ENCODE measurements at regions not wholly inside any gene's neighbourhood (a gene's known extent, or its start where the extent isn't known, plus 50 kb on each side); places are given as distances from the start of the nearest gene placed in this dataset.
"Not testable (repeated sequence)": the region's sequence is repeated elsewhere in the genome, so short reads cannot be mapped to it uniquely, and the experiment has no call there.

DNA sequence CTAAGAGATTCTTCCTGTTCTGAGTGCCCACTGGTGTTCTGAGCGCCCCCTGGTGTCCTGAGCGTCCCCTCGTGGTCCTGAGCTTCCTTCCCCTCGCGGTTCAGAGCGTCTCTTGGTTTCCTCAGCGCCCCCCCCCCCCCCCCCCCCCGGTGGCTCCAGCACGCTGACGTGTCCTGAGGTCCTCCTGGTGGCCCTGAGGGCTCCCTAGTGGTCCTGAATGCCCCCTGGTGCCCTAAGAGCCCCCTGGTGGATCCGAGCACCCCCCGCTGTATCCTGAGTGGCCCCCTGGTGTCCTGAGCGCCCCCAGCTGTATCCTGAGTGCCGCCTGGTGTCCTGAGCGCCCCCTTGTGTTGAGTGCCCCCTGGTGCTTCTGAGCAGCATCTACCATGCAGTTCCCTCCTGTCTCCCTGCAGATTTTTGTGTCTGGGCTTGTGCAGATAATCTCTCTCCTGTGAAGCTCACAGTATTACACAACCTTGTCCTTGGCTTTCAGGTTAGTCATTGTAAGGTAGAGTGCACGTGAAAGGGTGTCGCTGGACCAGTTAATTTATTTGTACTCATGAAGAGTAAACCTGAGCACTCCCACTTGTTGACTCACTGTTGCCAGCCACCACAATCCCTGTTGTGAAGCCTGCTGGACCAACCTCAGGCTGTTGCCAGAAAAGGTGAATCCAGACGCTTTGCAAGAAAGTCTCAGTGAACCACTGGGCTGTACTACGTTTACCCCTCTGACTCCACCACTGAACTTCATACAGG, 1168.4 kb downstream of the TMEM121 start:
- ChIA-PET POLR2A (no interaction called here), CTCF (interaction anchor here (0.7 to 1.2 kb wide), 3 partner anchors 33 to 54 kb away, joined by 3 to 9 read pairs (median 6); no protein-coding TSS in a partner anchor)
- Mint-ChIP-seq H3K9me3 (ENCODE audit: unreplicated experiment) (no peaks in the 10 kb centered on the region), H3K36me3 (ENCODE audit: insufficient read depth, unreplicated experiment) (no peaks in the 10 kb centered on the region), H3K27ac (ENCODE audit: unreplicated experiment) (no peak overlapping the region), H3K4me1 (ENCODE audit: low read depth, unreplicated experiment) (no peaks in the 10 kb centered on the region), H3K27me3 (ENCODE audit: insufficient read depth, unreplicated experiment) (no peaks in the 10 kb centered on the region), H3K4me3 (ENCODE audit: unreplicated experiment) (no peak overlapping the region)
- DNase-seq = peak in 1 of 2 experiments; percentile 23
- no peaks in the 10 kb centered on the region for H3K27me3 ChIP-seq (replicated peaks; ENCODE audit: control insufficient read depth, insufficient read depth, low read length)
- BruUV-seq (replicated peaks) = no TSS peak
- no peak overlapping the region for H3K4me3 ChIP-seq (ENCODE audit: low read depth, low read length)
- TF ChIP-seq, protein P1, sequence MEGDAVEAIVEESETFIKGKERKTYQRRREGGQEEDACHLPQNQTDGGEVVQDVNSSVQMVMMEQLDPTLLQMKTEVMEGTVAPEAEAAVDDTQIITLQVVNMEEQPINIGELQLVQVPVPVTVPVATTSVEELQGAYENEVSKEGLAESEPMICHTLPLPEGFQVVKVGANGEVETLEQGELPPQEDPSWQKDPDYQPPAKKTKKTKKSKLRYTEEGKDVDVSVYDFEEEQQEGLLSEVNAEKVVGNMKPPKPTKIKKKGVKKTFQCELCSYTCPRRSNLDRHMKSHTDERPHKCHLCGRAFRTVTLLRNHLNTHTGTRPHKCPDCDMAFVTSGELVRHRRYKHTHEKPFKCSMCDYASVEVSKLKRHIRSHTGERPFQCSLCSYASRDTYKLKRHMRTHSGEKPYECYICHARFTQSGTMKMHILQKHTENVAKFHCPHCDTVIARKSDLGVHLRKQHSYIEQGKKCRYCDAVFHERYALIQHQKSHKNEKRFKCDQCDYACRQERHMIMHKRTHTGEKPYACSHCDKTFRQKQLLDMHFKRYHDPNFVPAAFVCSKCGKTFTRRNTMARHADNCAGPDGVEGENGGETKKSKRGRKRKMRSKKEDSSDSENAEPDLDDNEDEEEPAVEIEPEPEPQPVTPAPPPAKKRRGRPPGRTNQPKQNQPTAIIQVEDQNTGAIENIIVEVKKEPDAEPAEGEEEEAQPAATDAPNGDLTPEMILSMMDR (IDR thresholded peaks at IDR 0.05; ENCODE audit: insufficient read depth in 1 of 2, low read depth in 1 of 2, low read length in 1 of 2, severe bottlenecking in 1 of 2, unreplicated experiment in 1 of 2) = peak; percentile 11 to 20
- no peaks in the 10 kb centered on the region for H3K9me3 ChIP-seq
- intact Hi-C loops (cut with micrococcal nuclease; ENCODE audit: unreplicated experiment) = no loop called here
- no peaks in the 10 kb centered on the region for H3K4me1 ChIP-seq
- no peaks in the 10 kb centered on the region for H3K36me3 ChIP-seq (ENCODE audit: control insufficient read depth, insufficient read depth, low read length)

DNA sequence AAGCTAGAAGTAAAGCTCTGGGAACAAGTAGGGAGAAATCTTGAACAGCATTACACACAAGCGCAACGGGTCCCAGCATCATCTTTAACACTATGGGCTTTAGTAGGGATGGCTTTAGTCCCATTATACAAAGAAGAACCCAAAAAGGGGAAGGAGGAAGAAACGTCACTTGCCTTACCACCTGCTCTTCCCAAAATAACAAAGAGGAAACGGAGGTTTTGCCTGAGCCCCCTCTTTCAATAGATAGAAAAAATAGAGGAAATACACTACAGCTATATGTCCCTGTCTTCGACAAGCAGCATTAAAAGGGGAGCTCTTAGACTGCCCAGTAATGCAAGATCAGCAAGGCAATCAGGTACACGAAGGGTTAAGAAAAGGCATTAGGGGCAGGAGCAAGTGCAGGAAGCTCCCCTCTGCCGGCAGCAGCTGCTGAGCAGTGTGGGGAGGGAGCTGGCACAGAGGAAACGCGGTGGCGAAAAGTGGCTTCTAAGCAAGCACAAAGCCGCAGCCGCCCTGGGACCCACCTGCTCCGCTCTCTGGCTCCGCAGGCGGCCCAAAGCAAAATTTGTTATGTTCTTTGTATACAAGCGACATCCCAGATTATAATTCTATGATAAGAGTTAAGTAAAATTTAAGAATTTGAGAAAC, 1172.4 kb downstream of the TMEM121 start:
- H3K9me3 ChIP-seq; H3K27me3 ChIP-seq (replicated peaks; ENCODE audit: control insufficient read depth, insufficient read depth, low read length); DNase-seq; CTCF ChIA-PET; H3K9me3 Mint-ChIP-seq (ENCODE audit: unreplicated experiment); H3K4me3 ChIP-seq (ENCODE audit: low read depth, low read length); H3K4me1 ChIP-seq; H3K4me1 Mint-ChIP-seq (ENCODE audit: low read depth, unreplicated experiment); BruUV-seq (replicated peaks); intact Hi-C loops (cut with micrococcal nuclease; ENCODE audit: unreplicated experiment); H3K27me3 Mint-ChIP-seq (ENCODE audit: insufficient read depth, unreplicated experiment); POLR2A ChIA-PET; H3K4me3 Mint-ChIP-seq (ENCODE audit: unreplicated experiment); H3K36me3 ChIP-seq (ENCODE audit: control insufficient read depth, insufficient read depth, low read length); H3K36me3 Mint-ChIP-seq (ENCODE audit: insufficient read depth, unreplicated experiment); H3K27ac Mint-ChIP-seq (ENCODE audit: unreplicated experiment): not testable (repeated sequence)

DNA sequence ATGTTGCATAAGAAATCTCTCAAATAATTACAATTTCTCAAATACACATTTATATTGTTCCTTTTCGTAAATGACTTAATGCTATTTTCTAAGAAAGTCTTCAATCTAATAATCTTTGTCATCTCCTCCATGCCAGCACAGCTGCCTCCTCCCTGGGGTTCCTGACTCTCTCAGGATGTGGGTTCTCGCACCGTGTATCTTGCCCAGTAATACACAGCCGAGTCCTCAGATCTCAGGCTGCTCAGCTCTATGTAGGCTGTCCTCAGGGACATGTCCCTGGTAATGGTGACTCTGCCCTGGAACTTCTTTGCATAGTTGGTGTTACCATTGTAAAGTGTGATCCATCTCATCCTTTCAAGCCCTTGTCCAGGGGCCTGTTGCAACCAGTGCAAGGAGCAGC, 1177.3 kb downstream of the TMEM121 start:
- BruUV-seq (replicated peaks); CTCF ChIA-PET; intact Hi-C loops (cut with micrococcal nuclease; ENCODE audit: unreplicated experiment): not testable (repeated sequence)

DNA sequence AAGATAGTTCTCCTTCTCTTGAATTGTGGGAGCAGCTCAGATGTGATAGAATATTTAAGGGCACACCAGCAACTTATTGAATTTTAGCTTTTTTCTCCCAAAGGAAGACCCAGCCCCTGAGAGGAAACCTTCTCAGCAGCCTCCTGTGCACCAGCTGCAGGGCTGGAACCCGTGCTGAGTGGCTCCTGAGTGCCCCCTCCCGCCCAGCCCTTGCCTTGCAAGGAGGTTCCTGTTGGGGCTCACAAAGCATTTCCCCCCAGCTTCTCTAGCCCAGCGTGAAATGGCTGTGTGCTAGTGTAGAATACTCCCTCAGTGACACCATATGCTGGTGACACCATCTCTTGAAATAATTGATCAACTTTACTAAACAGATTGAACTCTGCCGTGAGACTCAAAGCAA, 1180.1 kb downstream of the TMEM121 start:
- H3K27me3 ChIP-seq (replicated peaks; ENCODE audit: control insufficient read depth, insufficient read depth, low read length); H3K4me3 ChIP-seq (ENCODE audit: low read depth, low read length); H3K9me3 Mint-ChIP-seq (ENCODE audit: unreplicated experiment); POLR2A ChIA-PET; H3K4me1 ChIP-seq; CTCF ChIA-PET; H3K27ac Mint-ChIP-seq (ENCODE audit: unreplicated experiment); H3K4me3 Mint-ChIP-seq (ENCODE audit: unreplicated experiment); intact Hi-C loops (cut with micrococcal nuclease; ENCODE audit: unreplicated experiment); H3K36me3 ChIP-seq (ENCODE audit: control insufficient read depth, insufficient read depth, low read length); H3K36me3 Mint-ChIP-seq (ENCODE audit: insufficient read depth, unreplicated experiment); H3K4me1 Mint-ChIP-seq (ENCODE audit: low read depth, unreplicated experiment); H3K27me3 Mint-ChIP-seq (ENCODE audit: insufficient read depth, unreplicated experiment); DNase-seq; H3K9me3 ChIP-seq; BruUV-seq (replicated peaks): not testable (repeated sequence)

More for the DNA sequence above, 1177.3 kb downstream of the TMEM121 start:
- H3K4me1 Mint-ChIP-seq (ENCODE audit: low read depth, unreplicated experiment); H3K4me3 ChIP-seq (ENCODE audit: low read depth, low read length); H3K4me3 Mint-ChIP-seq (ENCODE audit: unreplicated experiment); H3K27me3 Mint-ChIP-seq (ENCODE audit: insufficient read depth, unreplicated experiment); H3K36me3 ChIP-seq (ENCODE audit: control insufficient read depth, insufficient read depth, low read length); H3K9me3 Mint-ChIP-seq (ENCODE audit: unreplicated experiment); H3K27me3 ChIP-seq (replicated peaks; ENCODE audit: control insufficient read depth, insufficient read depth, low read length); DNase-seq; H3K36me3 Mint-ChIP-seq (ENCODE audit: insufficient read depth, unreplicated experiment); H3K9me3 ChIP-seq; H3K27ac Mint-ChIP-seq (ENCODE audit: unreplicated experiment); H3K4me1 ChIP-seq; POLR2A ChIA-PET: not testable (repeated sequence)

DNA sequence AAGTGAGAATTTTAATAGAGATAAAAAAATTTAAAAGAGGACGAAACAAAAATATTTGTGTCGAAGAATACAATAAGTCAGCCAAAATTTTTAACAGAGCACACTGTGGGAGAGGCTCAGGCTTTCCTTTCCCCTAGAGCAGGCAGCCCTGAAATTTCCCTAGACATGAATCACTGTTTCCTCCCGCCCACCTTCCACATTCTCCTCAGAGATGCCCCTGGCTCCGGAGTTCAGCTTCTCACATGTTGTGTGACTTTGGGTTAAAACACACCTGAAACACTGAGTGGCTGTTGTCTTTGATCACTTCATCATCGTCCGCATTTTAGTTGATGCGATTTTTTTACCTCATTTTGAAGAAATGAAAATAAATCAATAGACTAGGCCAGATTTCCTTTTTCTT, 1183.8 kb downstream of the TMEM121 start:
- H3K27me3 ChIP-seq (replicated peaks; ENCODE audit: control insufficient read depth, insufficient read depth, low read length); H3K27ac Mint-ChIP-seq (ENCODE audit: unreplicated experiment); H3K36me3 Mint-ChIP-seq (ENCODE audit: insufficient read depth, unreplicated experiment); H3K36me3 ChIP-seq (ENCODE audit: control insufficient read depth, insufficient read depth, low read length); intact Hi-C loops (cut with micrococcal nuclease; ENCODE audit: unreplicated experiment); DNase-seq; H3K4me1 ChIP-seq; H3K9me3 ChIP-seq; H3K4me3 Mint-ChIP-seq (ENCODE audit: unreplicated experiment); H3K4me1 Mint-ChIP-seq (ENCODE audit: low read depth, unreplicated experiment); H3K9me3 Mint-ChIP-seq (ENCODE audit: unreplicated experiment); CTCF ChIA-PET; H3K4me3 ChIP-seq (ENCODE audit: low read depth, low read length); POLR2A ChIA-PET; BruUV-seq (replicated peaks): not testable (repeated sequence)
- peaks cover 13% of the 10 kb centered on the region for H3K27me3 Mint-ChIP-seq (ENCODE audit: insufficient read depth, unreplicated experiment)

DNA sequence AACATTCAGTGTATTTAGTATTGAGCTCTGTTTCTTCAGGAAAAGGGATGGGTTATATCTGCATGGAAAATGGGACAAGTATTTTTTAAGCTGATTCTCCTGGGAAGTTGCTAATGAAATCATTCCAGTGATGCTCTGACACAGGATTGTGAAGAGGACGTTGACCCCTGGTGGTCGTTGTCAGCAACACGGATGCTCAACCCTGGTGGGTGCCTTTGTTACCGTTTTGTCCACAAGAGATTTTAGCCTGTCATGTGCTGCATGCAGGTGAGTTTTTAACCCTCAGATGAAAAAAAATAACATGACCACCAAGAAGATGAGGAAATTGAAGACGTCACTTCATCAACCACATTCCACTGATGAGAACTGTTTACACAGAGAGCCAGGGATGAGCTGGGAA, 1186.1 kb downstream of the TMEM121 start:
- H3K9me3 Mint-ChIP-seq (ENCODE audit: unreplicated experiment); H3K4me3 ChIP-seq (ENCODE audit: low read depth, low read length); H3K27me3 ChIP-seq (replicated peaks; ENCODE audit: control insufficient read depth, insufficient read depth, low read length); H3K4me3 Mint-ChIP-seq (ENCODE audit: unreplicated experiment); DNase-seq; H3K9me3 ChIP-seq; H3K36me3 ChIP-seq (ENCODE audit: control insufficient read depth, insufficient read depth, low read length); BruUV-seq (replicated peaks); H3K36me3 Mint-ChIP-seq (ENCODE audit: insufficient read depth, unreplicated experiment); intact Hi-C loops (cut with micrococcal nuclease; ENCODE audit: unreplicated experiment); H3K4me1 Mint-ChIP-seq (ENCODE audit: low read depth, unreplicated experiment); H3K4me1 ChIP-seq; H3K27ac Mint-ChIP-seq (ENCODE audit: unreplicated experiment); POLR2A ChIA-PET: not testable (repeated sequence)
- peaks cover 13% of the 10 kb centered on the region for H3K27me3 Mint-ChIP-seq (ENCODE audit: insufficient read depth, unreplicated experiment)
- CTCF ChIA-PET = interaction anchor here (0.8 kb wide), 1 partner anchor 204 kb away, joined by 3 read pairs; no protein-coding TSS in a partner anchor
